NOMO-1 treated with dmso at 0.1 percent for 144 hours (cell line): ENCODE measurements at regions not wholly inside any gene's neighbourhood (a gene's known extent, or its start where the extent isn't known, plus 50 kb on each side); places are given as distances from the start of the nearest gene placed in this dataset.
A peak's percentile ranks its signal among the peaks of the same experiment; 100 is the strongest.

Source experiments
- DNase-seq: peaks from one replicate; lab custom pipeline; 2025; ENCODE audit not compliant: unreplicated experiment; lab: John Stamatoyannopoulos, UW

DNA sequence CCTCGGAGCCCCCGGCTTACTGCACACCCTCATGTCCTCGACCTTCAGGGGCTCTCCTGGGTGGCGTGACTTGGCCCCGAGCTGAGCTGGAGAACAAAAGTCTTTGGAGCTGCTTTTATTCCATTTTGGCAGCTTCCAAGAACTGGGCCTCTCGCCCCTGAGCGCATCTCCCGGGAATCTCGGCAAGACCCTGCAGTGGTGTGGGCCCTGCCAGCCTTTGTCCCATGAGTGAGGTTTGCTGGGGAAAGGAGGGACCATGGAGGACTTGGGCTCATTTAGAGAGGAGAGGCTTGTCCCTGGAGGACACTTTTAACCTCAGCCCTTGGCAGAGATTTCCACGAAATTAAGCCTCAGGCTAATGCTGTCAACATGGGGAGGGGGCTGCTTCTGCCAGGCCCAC lies 62.3 kb upstream of the SLCO4A1 start:
- DNase-seq, result no peak

DNA sequence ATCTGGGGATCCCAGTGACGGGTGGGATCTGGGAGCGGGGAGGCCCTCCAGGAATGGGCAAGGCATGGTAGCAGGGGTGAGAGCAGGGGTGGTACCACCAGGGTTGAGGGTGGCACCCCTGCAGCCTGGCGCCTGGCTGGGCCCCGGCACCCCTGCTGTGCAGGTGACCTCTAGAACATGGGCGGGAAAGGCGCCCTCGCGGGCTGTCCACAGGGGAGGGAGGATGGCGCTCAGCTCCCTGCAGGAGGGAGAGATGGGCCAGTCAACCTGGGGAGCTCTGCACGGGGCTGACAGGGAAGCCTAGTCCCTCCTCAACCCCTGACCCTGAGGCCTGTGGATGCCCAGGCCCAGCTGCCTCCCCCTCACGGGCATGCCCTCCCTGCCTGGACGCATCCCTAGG lies 61.6 kb upstream of the SLCO4A1 start:
- no peak for DNase-seq

DNA sequence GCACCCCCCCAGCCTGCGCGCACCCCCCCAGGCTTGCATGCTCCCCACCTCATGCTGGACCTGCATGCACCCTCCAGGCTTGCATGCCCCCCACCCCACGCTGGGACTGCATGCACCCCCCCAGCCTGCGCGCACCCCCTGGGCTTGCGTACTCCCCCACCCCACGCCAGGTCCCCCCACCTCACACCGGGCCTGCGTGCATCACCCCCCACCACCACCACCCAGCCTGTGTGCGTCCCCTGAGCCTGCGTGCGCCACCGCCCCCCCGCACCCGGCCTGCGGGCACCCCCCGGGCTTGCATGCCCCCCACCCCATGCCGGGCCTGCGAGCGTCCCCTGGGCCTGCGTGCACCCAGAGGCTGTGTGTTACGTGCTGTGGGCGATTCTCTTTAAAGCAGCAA lies 61.0 kb upstream of the SLCO4A1 start:
- no peak for DNase-seq

DNA sequence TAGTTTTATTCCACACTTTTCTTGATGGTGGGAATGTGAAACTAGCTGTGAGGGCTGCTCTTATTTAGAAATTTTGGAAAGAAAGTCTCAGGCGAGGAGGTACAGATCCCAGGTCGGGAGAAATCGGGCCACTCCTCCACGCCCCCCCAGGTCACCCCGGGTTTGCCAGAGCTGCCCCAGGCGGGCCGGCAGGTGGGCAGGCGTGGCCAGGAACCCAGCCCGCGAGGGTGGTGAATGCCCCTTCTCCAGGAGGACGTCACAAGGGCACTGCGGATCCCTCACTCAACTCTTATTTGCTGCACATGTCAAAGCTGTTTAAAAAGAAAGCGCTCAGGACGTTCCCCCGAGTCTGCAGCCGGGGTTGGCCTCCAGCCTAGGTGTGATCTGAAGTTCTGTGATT lies 60.5 kb upstream of the SLCO4A1 start:
- no peak for DNase-seq

DNA sequence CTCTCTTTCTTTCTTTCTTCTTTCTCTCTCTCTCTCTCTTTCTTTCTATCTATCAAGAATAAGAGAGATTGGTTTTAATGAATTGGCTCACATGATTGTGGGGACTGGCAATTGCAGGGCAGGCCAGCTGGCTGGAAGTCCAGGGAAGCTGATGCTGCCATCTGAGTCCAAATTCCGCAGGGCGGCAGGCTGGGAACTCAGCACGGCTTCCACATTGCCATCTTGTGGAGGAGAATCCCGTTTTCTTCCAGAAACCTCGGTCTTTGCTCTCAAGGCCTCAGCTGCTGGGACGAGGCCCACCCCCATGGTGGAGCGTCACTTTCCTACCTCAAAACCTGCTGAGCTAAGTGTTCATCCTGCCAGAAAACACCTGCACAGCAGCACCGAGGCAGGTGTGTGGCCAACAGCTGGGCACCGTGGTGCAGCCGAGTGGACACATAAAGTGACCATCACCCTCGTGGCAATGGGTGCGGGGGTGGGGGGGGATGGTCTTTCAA lies 58.8 kb upstream of the SLCO4A1 start:
- no peak for DNase-seq

DNA sequence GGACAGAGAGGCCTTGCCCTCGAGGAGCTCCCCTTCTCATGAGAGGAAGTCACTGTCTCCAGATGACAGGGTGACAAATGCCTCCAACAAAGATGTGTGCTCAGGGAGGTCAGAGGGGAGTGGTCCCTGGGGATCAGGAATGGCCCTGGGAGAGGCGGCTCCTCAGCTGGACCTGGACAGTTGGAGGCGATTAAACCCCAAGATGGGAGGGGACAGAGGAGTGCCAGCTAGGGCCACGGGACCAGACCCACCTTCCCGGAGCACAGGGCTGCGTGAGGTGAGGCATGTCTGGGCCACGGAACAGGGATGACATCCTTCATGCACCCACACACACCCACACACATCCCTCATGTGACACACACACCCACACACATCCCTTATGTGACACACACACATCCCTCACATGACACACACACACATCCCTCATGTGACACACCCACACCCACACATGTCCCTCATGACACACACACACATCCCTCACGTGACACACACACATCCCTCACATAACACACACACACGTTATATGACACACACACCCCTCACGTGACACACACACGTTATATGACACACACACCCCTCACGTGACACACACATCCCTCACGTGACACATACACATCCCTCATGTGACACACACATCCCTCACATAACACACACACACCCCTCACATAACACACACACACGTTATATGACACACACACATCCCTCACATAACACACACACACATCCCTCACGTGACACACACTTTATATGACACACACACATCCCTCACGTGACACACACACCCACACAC lies 57.4 kb upstream of the SLCO4A1 start:
- DNase-seq, result no peak

DNA sequence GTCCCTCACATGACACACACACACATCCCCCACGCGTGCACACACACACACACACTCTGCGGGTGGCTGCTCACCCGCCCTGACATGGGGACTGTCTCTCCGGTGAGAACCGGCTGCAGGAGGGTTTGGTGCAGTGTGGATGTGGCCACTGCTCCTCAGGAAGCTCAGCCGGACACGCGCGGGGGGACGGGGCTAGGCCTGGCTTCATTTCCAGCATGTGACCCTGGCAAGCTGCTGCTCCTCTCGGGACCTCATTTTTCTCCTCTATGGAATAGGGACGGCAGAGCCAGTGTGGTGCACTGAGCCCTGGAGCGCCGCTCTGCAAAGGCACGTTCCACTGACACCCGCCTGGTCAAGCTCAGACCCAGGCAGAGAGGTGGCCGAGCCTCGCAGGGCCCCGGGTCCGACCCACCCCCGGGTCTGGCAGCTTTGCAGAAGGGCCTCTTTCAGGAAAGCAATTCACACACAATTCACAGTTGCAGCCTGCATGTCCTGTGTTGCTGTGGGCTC lies 56.8 kb upstream of the SLCO4A1 start:
- no peak for DNase-seq

DNA sequence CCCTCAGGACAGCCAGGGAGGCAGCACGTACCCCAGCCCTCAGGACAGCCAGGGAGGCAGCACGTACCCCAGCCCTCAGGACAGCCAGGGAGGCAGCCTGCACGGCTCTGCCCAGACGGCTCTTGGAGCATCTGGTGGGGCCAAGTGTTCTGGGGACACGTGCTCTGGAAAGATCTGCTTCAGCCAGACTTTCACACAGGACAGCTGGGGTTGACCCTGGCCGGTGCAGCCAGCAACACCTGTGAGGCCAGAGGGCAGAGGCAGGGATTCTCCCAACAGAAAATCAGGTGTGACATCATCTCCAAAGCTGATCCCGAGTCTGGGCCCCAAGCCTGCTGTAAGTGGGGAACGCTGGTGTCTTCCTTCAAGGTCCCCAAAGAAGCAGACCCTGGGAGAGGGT lies 55.5 kb upstream of the SLCO4A1 start:
- DNase-seq, result no peak

DNA sequence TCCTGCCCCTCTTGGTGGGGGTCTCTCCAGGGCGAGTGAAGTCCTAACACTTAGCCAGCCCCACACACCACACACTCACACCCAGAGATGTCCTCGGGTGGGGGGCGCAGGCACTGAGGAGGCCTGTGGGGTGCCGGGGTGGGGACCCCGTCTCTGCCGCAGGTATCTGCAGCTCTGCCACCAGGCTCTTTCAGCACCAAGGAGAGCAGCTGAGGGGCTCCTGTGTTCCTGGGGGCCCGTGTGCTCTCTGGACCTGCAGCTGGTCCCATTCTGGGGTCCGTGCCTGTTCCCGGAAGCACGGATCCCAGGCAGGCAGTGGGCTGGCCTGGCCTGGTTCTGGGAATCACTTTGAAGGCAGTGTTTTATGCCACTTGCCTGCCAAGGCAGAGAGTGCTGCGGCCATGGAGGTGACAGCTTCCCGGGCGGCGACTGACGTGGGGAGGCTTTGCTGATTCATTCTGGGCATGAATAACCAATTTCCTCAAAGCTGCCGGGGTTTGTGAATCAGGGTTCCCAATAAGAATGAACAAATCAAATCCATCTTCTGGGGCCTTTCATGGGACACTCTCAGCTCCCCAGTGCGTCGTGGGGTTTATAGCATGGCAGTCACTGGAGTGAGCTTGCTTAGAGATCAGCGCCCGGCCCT lies 54.4 kb upstream of the SLCO4A1 start:
- peak; percentile 18 for DNase-seq

DNA sequence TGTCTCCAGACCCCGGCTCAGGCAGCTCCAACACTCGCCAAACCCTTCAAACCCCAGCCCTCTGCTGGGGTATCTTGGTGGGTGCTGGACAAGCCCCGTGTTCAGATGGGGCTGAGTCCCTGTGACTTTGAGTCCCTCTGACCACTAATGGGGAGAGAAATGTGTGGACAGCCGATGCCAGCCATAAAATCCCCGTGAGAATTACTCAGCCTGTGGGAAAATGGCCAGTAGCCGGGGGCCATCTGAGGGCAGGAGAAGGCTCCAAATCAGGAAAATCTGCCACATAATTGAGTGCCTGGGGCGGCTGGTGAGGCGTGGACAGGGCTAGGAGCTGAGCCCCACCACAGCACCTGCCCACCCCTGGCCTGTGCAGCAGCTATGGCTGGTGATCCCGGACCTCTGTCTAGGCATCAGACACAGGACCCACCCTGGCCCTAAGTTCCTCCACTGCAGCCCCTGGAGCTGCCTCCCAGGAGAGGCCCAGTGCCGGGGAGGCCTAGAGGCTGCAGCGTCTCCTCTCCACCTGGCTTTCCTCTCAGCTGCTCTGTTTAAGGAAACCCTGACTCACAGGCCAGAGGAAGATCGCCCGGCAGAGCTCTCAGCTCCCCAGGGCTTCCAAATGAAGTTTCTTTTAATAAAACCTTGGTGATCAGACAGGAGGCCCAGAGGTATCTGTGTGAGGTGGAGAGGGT lies 53.7 kb upstream of the SLCO4A1 start:
- no peak for DNase-seq

DNA sequence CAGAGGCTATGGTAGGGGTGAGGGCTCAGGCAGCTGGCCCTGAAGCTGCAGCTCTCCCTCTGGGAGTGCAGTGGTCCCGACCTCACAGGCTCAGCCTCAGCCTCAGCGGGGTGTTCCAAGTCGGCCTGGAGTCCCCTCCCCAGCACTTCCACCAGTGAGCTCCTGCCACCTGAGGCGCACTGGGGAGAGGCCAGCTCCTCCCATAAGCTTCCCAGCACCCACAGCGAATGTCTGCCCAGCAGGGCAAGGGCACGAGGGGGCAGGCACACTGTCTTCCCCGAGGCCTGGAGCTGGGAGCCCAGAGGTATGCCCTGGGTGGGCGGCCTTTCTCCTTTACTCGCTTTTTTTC lies 53.2 kb upstream of the SLCO4A1 start:
- no peak for DNase-seq

DNA sequence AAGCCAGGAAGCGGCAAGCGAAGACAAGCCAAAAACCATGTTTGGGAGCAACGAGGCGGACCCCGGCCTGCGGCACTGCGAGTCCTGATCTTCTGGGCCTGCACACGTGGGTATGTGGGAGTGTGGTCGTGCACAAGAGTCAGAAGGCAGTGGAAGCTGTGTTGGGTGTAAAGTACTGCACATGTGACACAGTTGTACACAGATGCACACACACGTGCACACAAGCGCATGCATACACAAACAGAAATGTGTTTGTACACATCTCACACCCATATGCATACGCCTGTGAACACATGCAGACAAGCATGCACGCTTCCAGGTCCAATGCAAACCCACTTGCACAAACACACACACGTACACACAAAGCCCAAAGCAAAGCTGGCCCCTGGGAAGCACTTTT lies 52.6 kb upstream of the SLCO4A1 start:
- DNase-seq, result no peak

DNA sequence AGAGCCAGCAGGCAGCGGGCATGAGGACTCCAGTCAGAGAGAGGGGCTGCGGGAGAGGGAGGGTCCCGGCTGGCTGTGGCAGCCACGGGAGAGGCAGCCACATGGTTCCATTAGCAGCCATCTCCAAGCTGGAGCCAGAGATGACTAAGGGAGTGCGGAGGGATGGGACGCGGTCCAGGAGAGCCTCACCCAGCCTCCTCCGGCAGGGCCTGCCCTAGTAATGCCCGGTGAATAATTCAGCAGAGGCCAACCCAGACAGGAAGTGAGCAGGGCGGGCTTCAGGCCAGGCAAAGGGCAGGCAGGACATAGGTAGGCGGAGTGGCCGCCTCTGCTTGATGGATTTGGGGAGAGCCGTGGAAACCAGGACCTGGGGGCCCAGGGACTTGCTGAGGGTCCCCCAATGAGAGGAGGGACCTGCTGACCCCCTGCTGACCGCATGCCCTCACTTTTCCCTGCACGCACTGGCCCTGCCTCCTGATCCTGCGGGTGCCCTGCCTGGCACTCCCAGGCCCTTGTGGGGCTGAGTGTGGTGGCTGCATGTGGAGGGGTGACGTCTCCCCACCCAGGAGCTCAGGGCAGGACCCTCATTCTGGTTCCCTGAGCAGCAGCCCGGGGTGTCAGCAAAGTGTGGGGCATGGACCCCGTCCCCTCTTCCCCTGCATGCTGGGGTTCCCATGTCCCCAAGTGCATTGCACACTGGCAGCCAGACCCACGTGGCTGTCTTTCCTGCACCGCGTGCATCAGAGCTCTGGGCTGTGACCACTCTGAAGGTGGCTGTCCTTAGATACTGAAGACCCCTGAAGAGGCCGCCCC lies 51.8 kb upstream of the SLCO4A1 start:
- DNase-seq, result no peak

DNA sequence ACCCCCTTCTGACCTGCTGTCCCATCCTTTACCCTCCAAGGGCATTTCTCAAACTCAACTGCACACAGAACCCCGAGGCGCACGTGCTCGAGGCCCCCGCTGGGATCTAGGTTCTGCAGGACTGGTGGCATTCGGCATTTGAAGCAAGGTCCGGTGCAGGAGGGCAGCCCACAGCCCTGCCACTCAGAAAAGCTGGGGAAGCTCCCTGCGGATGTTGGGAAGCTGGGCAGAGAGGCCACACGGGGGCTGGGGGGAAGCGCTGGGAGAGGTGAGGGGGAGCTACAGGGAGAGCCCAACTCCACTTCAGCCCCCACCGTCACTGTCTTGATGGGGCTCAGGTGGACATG lies 51.2 kb upstream of the SLCO4A1 start:
- no peak for DNase-seq

DNA sequence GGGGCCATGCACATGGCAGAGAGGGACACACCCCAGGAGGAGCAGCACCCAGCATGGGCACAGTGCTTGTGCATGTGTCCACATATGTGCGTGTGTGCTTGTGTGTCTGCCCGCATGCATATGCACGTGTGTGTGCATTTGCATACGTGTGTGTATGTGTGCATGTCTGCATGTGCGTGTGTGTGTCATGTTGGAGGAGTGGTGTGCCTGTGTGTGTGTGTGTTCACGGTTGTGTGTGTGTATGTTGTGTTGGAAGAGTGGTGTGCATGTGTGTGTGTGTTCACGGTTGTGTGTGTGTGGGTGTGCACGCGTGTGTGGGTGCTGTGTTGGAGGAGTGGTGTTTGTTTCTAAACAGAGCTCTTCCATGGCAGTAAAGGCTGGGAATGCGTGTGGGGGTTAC lies 50.7 kb upstream of the SLCO4A1 start:
- DNase-seq, result no peak
